ENCODE measurements at regions not wholly inside any gene's neighbourhood (a gene's known extent, or its start where the extent isn't known, plus 50 kb on each side); places are given as distances from the start of the nearest gene placed in this dataset.

DNA sequence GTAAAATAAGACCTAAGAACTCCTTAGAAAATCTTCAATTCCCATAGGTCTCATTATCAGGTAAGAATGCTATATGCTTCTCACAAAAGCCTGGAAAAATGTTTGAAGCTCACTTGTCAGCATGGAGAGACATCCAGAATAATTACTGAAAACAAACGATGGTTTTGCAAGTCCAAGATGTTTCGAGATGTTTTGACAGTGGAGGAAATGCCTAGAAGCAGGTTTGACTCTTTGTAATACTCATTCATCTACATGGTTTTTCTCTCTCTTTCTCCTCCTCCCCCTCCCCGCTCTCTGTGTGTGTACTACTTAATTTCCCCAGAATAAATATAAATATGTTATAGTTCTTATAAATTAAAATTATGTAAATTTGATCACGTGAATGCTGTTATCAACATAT is 131.9 kb upstream of the NR3C2 start (continued):
- TF ChIP-seq EGR1 (IDR thresholded peaks at IDR 0.05; ENCODE audit: borderline replicate concordance in 1 of 2, low read depth in 2 of 2, low read length in 2 of 2) (no peak), BRCA1 (IDR thresholded peaks at IDR 0.05; ENCODE audit: low read depth, low read length) (no peak)

DNA sequence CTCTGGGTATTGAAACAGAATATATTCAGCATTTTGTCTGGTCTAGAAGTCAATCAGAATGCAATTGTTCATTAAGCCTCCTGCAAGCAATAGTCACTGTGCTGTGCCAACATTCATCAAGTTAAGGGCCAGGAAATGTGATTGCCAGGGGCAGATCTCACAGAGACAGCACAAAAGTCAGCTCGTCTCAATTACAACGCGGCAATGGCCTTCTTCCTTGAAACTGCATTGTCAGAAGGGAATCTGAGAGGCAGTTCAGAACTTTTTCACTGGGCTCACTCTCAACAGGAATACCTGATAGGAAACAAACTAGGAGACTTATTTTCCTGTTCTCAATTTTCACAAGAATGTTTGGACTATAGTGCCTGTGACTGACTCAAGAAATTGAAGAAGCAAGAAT is 131.1 kb upstream of the NR3C2 start:
- FAIRE-seq = no peak
- Histone ChIP-seq H3K4me3 (no peak overlapping the region), H3K27me3 (replicated peaks in 1 of 2; ENCODE audit: control insufficient read depth in 2 of 2, insufficient read depth in 2 of 2, low read length in 1 of 2) (no peaks in the 10 kb centered on the region), H3K36me3 (ENCODE audit: control insufficient read depth in 2 of 2, insufficient read depth in 2 of 2, low read length in 1 of 2) (no peaks in the 10 kb centered on the region), H2AFZ (ENCODE audit: control insufficient read depth, low read depth, low read length) (no peak overlapping the region), H3K9ac (ENCODE audit: control insufficient read depth, insufficient read depth, low read length) (no peak overlapping the region), H4K20me1 (ENCODE audit: control insufficient read depth, insufficient read depth) (no peaks in the 10 kb centered on the region), H3K27ac (ENCODE audit: control insufficient read depth, insufficient read depth) (no peak overlapping the region), H3K9me3 (replicated peaks; ENCODE audit: control insufficient read depth, insufficient read depth, low read length) (no peaks in the 10 kb centered on the region), H3K4me2 (ENCODE audit: control insufficient read depth, insufficient read depth) (no peak overlapping the region), H3K79me2 (ENCODE audit: control insufficient read depth, insufficient read depth, low read length) (no peaks in the 10 kb centered on the region), H3K4me1 (ENCODE audit: control insufficient read depth, insufficient read depth, low read length) (no peaks in the 10 kb centered on the region)
- WGBS (ENCODE audit: insufficient coverage, insufficient replicate concordance, low lambda C conversion rate, missing lambda C conversion rate) = 31% methylated on average over 3 of the region's 3 CpGs
- ChIA-PET CTCF (no interaction called here), SMC1A (ENCODE audit: uncharacterized antibody, unreplicated experiment) (interaction anchor here (1.2 to 1.6 kb wide), 2 partner anchors 9 to 11 kb away, joined by 3 to 4 read pairs; no protein-coding TSS in a partner anchor), RAD21 (ENCODE audit: unreplicated experiment) (no interaction called here), POLR2A (no interaction called here)
- intact Hi-C loops (cut with micrococcal nuclease; ENCODE audit: unreplicated experiment) = no loop called here
- in situ Hi-C loops (cut with MboI) = no loop called here
- BruUV-seq (replicated peaks) = no TSS peak
- ATAC-seq = no peak
- DNase-seq (ENCODE audit: low read depth, low spot score) = no peak
- TF ChIP-seq JUNB (IDR thresholded peaks at IDR 0.05) (no peak), SREBF1 (IDR thresholded peaks at IDR 0.05; ENCODE audit: low read length) (no peak), JUND (IDR thresholded peaks at IDR 0.05; ENCODE audit: low read depth, low read length) (no peak), HCFC1 (IDR thresholded peaks at IDR 0.05; ENCODE audit: low read length) (no peak), MEF2A (IDR thresholded peaks at IDR 0.05; ENCODE audit: insufficient read depth, low read depth, low read length) (no peak), RCOR1 (conservative IDR thresholded peaks at IDR 0.05; ENCODE audit: low read depth, low read length) (no peak), POLR2AphosphoS2 (IDR thresholded peaks at IDR 0.05; ENCODE audit: low read depth, low read length) (no peak), WRNIP1 (IDR thresholded peaks at IDR 0.05; ENCODE audit: borderline replicate concordance, low read depth, low read length) (no peak), IKZF2 (IDR thresholded peaks at IDR 0.05) (no peak), SMARCA5 (IDR thresholded peaks at IDR 0.05) (no peak)
- TF ChIP-seq, protein P1, sequence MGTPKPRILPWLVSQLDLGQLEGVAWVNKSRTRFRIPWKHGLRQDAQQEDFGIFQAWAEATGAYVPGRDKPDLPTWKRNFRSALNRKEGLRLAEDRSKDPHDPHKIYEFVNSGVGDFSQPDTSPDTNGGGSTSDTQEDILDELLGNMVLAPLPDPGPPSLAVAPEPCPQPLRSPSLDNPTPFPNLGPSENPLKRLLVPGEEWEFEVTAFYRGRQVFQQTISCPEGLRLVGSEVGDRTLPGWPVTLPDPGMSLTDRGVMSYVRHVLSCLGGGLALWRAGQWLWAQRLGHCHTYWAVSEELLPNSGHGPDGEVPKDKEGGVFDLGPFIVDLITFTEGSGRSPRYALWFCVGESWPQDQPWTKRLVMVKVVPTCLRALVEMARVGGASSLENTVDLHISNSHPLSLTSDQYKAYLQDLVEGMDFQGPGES (IDR thresholded peaks at IDR 0.05) = no peak
- TF ChIP-seq, protein P2, sequence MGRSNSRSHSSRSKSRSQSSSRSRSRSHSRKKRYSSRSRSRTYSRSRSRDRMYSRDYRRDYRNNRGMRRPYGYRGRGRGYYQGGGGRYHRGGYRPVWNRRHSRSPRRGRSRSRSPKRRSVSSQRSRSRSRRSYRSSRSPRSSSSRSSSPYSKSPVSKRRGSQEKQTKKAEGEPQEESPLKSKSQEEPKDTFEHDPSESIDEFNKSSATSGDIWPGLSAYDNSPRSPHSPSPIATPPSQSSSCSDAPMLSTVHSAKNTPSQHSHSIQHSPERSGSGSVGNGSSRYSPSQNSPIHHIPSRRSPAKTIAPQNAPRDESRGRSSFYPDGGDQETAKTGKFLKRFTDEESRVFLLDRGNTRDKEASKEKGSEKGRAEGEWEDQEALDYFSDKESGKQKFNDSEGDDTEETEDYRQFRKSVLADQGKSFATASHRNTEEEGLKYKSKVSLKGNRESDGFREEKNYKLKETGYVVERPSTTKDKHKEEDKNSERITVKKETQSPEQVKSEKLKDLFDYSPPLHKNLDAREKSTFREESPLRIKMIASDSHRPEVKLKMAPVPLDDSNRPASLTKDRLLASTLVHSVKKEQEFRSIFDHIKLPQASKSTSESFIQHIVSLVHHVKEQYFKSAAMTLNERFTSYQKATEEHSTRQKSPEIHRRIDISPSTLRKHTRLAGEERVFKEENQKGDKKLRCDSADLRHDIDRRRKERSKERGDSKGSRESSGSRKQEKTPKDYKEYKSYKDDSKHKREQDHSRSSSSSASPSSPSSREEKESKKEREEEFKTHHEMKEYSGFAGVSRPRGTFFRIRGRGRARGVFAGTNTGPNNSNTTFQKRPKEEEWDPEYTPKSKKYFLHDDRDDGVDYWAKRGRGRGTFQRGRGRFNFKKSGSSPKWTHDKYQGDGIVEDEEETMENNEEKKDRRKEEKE (IDR thresholded peaks at IDR 0.05) = no peak
- TF ChIP-seq, protein P3, sequence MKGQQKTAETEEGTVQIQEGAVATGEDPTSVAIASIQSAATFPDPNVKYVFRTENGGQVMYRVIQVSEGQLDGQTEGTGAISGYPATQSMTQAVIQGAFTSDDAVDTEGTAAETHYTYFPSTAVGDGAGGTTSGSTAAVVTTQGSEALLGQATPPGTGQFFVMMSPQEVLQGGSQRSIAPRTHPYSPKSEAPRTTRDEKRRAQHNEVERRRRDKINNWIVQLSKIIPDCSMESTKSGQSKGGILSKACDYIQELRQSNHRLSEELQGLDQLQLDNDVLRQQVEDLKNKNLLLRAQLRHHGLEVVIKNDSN (IDR thresholded peaks at IDR 0.05; ENCODE audit: borderline replicate concordance, extremely low read length, insufficient read depth, low read depth, low read length) = no peak
- TF ChIP-seq, protein P4, sequence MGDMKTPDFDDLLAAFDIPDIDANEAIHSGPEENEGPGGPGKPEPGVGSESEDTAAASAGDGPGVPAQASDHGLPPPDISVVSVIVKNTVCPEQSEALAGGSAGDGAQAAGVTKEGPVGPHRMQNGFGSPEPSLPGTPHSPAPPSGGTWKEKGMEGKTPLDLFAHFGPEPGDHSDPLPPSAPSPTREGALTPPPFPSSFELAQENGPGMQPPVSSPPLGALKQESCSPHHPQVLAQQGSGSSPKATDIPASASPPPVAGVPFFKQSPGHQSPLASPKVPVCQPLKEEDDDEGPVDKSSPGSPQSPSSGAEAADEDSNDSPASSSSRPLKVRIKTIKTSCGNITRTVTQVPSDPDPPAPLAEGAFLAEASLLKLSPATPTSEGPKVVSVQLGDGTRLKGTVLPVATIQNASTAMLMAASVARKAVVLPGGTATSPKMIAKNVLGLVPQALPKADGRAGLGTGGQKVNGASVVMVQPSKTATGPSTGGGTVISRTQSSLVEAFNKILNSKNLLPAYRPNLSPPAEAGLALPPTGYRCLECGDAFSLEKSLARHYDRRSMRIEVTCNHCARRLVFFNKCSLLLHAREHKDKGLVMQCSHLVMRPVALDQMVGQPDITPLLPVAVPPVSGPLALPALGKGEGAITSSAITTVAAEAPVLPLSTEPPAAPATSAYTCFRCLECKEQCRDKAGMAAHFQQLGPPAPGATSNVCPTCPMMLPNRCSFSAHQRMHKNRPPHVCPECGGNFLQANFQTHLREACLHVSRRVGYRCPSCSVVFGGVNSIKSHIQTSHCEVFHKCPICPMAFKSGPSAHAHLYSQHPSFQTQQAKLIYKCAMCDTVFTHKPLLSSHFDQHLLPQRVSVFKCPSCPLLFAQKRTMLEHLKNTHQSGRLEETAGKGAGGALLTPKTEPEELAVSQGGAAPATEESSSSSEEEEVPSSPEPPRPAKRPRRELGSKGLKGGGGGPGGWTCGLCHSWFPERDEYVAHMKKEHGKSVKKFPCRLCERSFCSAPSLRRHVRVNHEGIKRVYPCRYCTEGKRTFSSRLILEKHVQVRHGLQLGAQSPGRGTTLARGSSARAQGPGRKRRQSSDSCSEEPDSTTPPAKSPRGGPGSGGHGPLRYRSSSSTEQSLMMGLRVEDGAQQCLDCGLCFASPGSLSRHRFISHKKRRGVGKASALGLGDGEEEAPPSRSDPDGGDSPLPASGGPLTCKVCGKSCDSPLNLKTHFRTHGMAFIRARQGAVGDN (IDR thresholded peaks at IDR 0.05) = no peak

Measured in GM12878 (cell line).